ENCODE measurements at regions not wholly inside any gene's neighbourhood (a gene's known extent, or its start where the extent isn't known, plus 50 kb on each side); places are given as distances from the start of the nearest gene placed in this dataset.

DNA sequence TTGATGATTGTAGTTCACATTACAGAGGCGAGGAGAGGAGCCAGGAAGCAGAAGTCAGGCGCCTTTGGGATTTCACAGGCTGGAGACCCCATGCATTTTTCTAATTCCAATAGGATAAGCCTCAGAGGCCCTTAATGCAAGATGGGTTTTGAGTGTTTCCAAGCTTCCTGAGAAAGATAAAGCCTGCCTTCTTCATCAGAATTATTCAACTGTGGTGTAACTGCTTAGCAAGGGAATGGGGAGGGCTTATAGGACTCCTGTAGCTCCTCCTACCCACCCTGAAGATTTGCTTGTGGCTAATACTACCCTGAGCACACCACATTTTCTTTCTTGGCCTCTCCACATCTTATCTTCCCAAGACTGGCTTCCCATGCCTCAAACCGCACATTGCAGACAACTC is 151.1 kb upstream of the ISX start:
- no peak overlapping the region for H3K27ac ChIP-seq
- TF ChIP-seq POLR2A (IDR thresholded peaks at IDR 0.05): no peak
- TF ChIP-seq EP300 (IDR thresholded peaks at IDR 0.05): no peak
- TF ChIP-seq, protein P1, sequence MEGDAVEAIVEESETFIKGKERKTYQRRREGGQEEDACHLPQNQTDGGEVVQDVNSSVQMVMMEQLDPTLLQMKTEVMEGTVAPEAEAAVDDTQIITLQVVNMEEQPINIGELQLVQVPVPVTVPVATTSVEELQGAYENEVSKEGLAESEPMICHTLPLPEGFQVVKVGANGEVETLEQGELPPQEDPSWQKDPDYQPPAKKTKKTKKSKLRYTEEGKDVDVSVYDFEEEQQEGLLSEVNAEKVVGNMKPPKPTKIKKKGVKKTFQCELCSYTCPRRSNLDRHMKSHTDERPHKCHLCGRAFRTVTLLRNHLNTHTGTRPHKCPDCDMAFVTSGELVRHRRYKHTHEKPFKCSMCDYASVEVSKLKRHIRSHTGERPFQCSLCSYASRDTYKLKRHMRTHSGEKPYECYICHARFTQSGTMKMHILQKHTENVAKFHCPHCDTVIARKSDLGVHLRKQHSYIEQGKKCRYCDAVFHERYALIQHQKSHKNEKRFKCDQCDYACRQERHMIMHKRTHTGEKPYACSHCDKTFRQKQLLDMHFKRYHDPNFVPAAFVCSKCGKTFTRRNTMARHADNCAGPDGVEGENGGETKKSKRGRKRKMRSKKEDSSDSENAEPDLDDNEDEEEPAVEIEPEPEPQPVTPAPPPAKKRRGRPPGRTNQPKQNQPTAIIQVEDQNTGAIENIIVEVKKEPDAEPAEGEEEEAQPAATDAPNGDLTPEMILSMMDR (IDR thresholded peaks at IDR 0.05): no peak
- H3K27me3 ChIP-seq: no peaks in the 10 kb centered on the region
- no peak for DNase-seq
- H3K4me3 ChIP-seq: no peak overlapping the region
- H3K4me1 ChIP-seq (ENCODE audit: insufficient read depth): no peaks in the 10 kb centered on the region
- intact Hi-C loops (cut with DNase I): no loop called here
- WGBS, 3 donors: 9 to 15% (median 15%) methylated on average over 3 of the region's 3 CpGs
- no peaks in the 10 kb centered on the region for H3K9me3 ChIP-seq
- no peaks in the 10 kb centered on the region for H3K36me3 ChIP-seq

DNA sequence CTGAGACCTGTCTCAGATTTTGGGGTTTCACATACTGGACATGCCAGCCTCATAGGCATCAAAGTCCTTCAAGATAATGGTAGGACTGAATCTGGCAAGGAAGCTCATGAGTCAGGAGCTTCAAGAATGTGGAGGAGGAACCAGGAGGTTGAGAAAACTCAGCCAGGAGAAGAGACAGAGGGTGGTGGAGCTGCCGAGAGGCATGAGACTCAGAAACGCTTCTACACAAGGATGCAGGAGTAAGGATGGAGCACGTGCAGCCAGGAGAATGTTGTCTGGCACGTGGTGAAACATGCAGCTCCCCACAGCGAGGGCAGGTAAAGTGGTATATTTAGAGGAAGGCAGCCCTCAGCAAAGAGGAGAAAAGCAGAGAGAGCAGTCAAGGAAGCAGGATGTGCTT is 148.7 kb upstream of the ISX start:
- no peak overlapping the region for H3K4me3 ChIP-seq
- TF ChIP-seq EP300 (IDR thresholded peaks at IDR 0.05) (no peak), POLR2A (IDR thresholded peaks at IDR 0.05) (no peak)
- TF ChIP-seq, protein P1 (IDR thresholded peaks at IDR 0.05): no peak
- intact Hi-C loops (cut with DNase I): no loop called here
- no peaks in the 10 kb centered on the region for H3K9me3 ChIP-seq
- H3K27me3 ChIP-seq: no peaks in the 10 kb centered on the region
- no peak overlapping the region for H3K27ac ChIP-seq
- no peak for DNase-seq
- no peaks in the 10 kb centered on the region for H3K4me1 ChIP-seq (ENCODE audit: insufficient read depth)
- 18 to 25% (median 22%) methylated on average over 5 of the region's 5 CpGs for WGBS, 3 donors
- H3K36me3 ChIP-seq: no peaks in the 10 kb centered on the region

DNA sequence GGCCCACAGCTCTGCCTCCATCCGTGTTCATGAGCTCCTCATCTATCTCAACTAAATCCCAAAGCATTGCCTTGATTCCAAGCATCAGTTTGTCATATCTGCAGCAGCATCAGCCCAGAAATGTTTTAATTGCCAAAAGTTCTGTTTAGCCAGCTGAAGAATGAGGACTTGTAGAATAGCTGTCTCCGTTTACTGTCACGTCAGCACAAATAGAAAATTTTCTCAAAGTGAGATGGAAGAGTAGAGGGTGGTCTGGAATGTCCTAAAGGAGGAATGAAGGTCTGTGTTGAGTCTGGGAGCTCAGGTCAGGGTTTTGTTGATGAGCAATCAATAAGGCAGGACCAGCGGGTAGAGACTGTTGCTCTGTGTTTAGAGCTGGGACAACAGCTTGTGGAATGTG is 134.9 kb upstream of the ISX start:
- 74 to 82% (median 79%) methylated on average over 4 of the region's 4 CpGs for WGBS, 3 donors
- intact Hi-C loops (cut with DNase I): no loop called here

DNA sequence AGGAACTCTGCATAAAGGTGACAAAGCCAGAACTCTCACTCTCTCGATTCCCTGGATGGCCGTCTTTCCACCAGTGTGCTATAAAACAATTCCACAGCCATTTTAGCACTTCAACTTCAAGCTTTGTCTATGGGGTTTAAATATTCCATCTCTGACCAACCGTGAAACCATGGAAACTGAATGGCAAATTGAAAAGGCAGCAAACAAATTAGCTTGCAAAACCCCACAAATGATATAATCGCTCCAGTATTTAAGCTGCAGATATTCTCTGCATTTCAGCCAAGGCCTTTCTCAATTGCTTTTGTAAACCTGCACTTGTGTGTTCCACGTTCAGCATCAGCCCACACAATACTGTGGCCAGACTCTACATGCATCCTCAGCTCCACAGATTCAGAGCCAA is 131.7 kb upstream of the ISX start:
- WGBS, 3 donors: 23 to 32% (median 27%) methylated on average over 5 of the region's 5 CpGs
- Histone ChIP-seq H3K36me3 (no peaks in the 10 kb centered on the region), H3K27ac (no peak overlapping the region), H3K27me3 (no peaks in the 10 kb centered on the region), H3K4me1 (ENCODE audit: insufficient read depth) (no peaks in the 10 kb centered on the region), H3K4me3 (no peak overlapping the region), H3K9me3 (no peaks in the 10 kb centered on the region)
- no peak for DNase-seq
- TF ChIP-seq POLR2A (IDR thresholded peaks at IDR 0.05) (no peak), EP300 (IDR thresholded peaks at IDR 0.05) (no peak)
- TF ChIP-seq, protein P1 (IDR thresholded peaks at IDR 0.05): no peak
- intact Hi-C loops (cut with DNase I): no loop called here

More for the DNA sequence above, 134.9 kb upstream of the ISX start:
- H3K4me3 ChIP-seq: no peak overlapping the region
- no peak overlapping the region for H3K27ac ChIP-seq
- no peaks in the 10 kb centered on the region for H3K27me3 ChIP-seq
- H3K4me1 ChIP-seq (ENCODE audit: insufficient read depth): no peaks in the 10 kb centered on the region
- no peak for DNase-seq
- no peak for TF ChIP-seq EP300 (IDR thresholded peaks at IDR 0.05)
- TF ChIP-seq, protein P1 (IDR thresholded peaks at IDR 0.05): no peak
- TF ChIP-seq POLR2A (IDR thresholded peaks at IDR 0.05): no peak
- H3K9me3 ChIP-seq: no peaks in the 10 kb centered on the region
- H3K36me3 ChIP-seq: no peaks in the 10 kb centered on the region

DNA sequence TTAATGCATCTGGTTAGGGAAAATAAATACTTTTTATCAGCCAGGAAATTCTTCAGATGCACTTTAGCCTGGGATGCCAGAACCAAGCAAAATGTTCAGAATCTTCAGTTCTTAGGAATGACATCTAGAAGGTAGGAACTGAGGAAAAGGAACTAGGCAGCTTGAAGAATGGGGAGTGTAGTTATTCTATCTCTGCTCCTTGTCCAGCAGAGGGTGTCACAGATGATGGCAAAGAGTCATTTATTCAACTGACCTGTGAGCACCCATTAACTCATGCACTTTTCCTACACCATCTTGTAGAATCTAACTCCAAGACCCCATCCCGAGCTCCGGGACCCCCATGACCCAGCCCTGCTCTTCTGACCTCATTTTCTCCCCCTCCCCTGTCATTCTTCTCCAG is 122.1 kb upstream of the ISX start:
- WGBS, 3 donors: 65 to 72% (median 71%) methylated on average over 2 of the region's 2 CpGs
- intact Hi-C loops (cut with DNase I): no loop called here
- Histone ChIP-seq H3K9me3 (no peaks in the 10 kb centered on the region), H3K36me3 (no peaks in the 10 kb centered on the region), H3K27me3 (no peaks in the 10 kb centered on the region), H3K4me1 (ENCODE audit: insufficient read depth) (no peaks in the 10 kb centered on the region), H3K27ac (no peak overlapping the region), H3K4me3 (no peak overlapping the region)
- no peak for DNase-seq
- TF ChIP-seq POLR2A (IDR thresholded peaks at IDR 0.05): no peak
- TF ChIP-seq, protein P1 (IDR thresholded peaks at IDR 0.05): no peak
- no peak for TF ChIP-seq EP300 (IDR thresholded peaks at IDR 0.05)

All from ovary (tissue), 7 donors.